ENCODE measurements at regions not wholly inside any gene's neighbourhood (a gene's known extent, or its start where the extent isn't known, plus 50 kb on each side); places are given as distances from the start of the nearest gene placed in this dataset.

DNA sequence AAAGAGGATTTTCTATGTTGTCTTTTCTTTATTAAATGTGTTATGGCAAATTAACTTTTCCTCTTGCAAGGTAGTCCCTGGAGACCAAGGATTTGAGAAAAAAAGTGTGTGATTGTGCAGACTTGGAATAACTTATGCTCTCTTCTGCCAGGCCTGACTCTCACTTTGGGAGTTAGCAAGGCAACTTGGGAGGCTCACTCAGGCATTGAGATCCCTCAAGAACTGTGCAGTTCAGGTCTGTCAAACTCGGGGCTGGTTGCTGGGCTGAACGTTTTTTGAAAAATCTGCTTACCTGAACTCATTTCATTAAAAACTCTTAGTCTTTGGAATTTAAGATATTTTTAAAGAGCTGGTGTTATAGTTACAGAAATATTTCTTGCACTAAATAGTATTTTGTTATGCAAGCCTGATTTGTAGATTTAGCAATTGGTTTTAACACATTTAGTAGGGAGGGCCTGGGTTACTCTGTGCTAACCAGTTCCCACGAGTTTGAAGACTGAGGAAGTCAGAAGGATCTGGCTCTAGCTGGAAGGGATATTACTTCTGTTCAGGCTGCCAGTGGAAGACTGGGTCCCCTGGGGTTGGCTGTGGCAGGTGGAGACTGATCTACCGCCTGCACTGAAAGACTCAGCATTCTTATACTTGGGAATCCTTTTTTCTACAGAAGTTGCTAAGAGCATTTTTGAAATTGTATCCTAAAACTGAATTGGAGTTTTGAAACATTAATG, 150.4 kb upstream of the PCSK5 start:
- H3K36me3 ChIP-seq (ENCODE audit: control insufficient read depth in 2 of 2, extremely low read depth in 1 of 2, insufficient read depth in 2 of 2, low read length in 2 of 2), result no peaks in the 10 kb centered on the region
- TF ChIP-seq MYC (IDR thresholded peaks at IDR 0.05; ENCODE audit: low read depth, low read length) (no peak), GATA2 (IDR thresholded peaks at IDR 0.05; ENCODE audit: insufficient read depth, insufficient read length, low read depth, low read length) (no peak), POLR2AphosphoS5 (IDR thresholded peaks at IDR 0.05; ENCODE audit: insufficient read depth, low read depth, low read length) (no peak), EZH2 (IDR thresholded peaks at IDR 0.05; ENCODE audit: borderline replicate concordance, low read depth, low read length, severe bottlenecking) (no peak), POLR2A (IDR thresholded peaks at IDR 0.05; ENCODE audit: low read depth, low read length) (no peak), JUN (IDR thresholded peaks at IDR 0.05; ENCODE audit: borderline replicate concordance, insufficient read depth, insufficient read length, low read depth) (no peak), FOS (IDR thresholded peaks at IDR 0.05; ENCODE audit: borderline replicate concordance, insufficient read depth, low read length) (no peak)
- TF ChIP-seq, protein P1, sequence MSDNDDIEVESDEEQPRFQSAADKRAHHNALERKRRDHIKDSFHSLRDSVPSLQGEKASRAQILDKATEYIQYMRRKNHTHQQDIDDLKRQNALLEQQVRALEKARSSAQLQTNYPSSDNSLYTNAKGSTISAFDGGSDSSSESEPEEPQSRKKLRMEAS (IDR thresholded peaks at IDR 0.05; ENCODE audit: insufficient read depth, insufficient read length), result no peak
- TF ChIP-seq, protein P2, sequence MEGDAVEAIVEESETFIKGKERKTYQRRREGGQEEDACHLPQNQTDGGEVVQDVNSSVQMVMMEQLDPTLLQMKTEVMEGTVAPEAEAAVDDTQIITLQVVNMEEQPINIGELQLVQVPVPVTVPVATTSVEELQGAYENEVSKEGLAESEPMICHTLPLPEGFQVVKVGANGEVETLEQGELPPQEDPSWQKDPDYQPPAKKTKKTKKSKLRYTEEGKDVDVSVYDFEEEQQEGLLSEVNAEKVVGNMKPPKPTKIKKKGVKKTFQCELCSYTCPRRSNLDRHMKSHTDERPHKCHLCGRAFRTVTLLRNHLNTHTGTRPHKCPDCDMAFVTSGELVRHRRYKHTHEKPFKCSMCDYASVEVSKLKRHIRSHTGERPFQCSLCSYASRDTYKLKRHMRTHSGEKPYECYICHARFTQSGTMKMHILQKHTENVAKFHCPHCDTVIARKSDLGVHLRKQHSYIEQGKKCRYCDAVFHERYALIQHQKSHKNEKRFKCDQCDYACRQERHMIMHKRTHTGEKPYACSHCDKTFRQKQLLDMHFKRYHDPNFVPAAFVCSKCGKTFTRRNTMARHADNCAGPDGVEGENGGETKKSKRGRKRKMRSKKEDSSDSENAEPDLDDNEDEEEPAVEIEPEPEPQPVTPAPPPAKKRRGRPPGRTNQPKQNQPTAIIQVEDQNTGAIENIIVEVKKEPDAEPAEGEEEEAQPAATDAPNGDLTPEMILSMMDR (IDR thresholded peaks at IDR 0.05; ENCODE audit: extremely low read depth in 1 of 2, insufficient read depth in 1 of 2, low read depth in 1 of 2, low read length in 2 of 2), result no peak
- H3K27ac ChIP-seq (ENCODE audit: insufficient read depth, low read depth, low read length), result no peak overlapping the region
- CTCF ChIA-PET, result no interaction called here
- H3K4me1 ChIP-seq (ENCODE audit: control insufficient read depth, extremely low read depth, insufficient read depth, low read length), result no peaks in the 10 kb centered on the region
- BruUV-seq (replicated peaks), result no TSS peak
- dilution Hi-C loops (cut with MboI; ENCODE audit: extremely low pct_ligation_motif_present, low sequenced_read_pairs), result no loop called here
- no peak overlapping the region for H3K4me3 ChIP-seq (replicated peaks in 1 of 3; ENCODE audit: insufficient read depth in 1 of 3, low read depth in 1 of 3, low read length in 3 of 3)
- no peaks in the 10 kb centered on the region for H3K79me2 ChIP-seq (ENCODE audit: control insufficient read depth, insufficient read depth, low read length)
- H4K20me1 ChIP-seq (replicated peaks; ENCODE audit: control insufficient read depth, extremely low read depth, insufficient read depth, low read length), result no peaks in the 10 kb centered on the region
- FAIRE-seq (no peak), DNase-seq (ENCODE audit: low read depth, low spot score) (no peak)
- intact Hi-C loops (cut with micrococcal nuclease), result no loop called here
- no peaks in the 10 kb centered on the region for H3K27me3 ChIP-seq (ENCODE audit: control insufficient read depth in 2 of 2, insufficient read depth in 2 of 2, low read length in 2 of 2)
- no peaks in the 10 kb centered on the region for H3K9me3 ChIP-seq (replicated peaks; ENCODE audit: control insufficient read depth, insufficient read depth, low read length)
- POLR2A ChIA-PET, result no interaction called here
- H3K4me2 ChIP-seq (ENCODE audit: insufficient read depth, low read length), result no peak overlapping the region
- H2AFZ ChIP-seq (ENCODE audit: low read depth, low read length), result no peak overlapping the region
- no peaks in the 10 kb centered on the region for H3K9me1 ChIP-seq (replicated peaks; ENCODE audit: control insufficient read depth, extremely low read depth, insufficient read depth, low read length)
- no peak overlapping the region for H3K9ac ChIP-seq (replicated peaks; ENCODE audit: extremely low read depth, insufficient read depth, low read length)
